ENCODE measurements at regions not wholly inside any gene's neighbourhood (a gene's known extent, or its start where the extent isn't known, plus 50 kb on each side); places are given as distances from the start of the nearest gene placed in this dataset.

DNA sequence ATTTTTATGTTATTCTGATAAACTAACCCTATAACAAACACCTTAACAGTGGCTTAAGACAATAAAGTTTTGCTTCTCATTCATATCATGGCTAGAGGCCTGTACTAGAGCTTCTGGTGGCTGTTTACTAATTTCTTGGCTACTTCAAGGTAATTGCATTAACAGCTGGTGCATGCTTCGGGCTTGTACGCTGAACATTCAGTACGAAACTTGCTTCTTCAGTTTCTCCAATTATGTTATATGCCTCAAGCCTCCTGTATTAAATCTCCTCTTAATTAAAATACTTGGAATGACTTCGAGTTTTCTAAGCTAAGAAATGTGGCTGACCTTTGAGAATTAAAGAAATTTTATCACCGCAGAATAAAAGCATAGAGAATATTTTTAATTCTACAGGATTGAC lies 138.9 kb upstream of the TRAM1L1 start:
- H3K27me3 ChIP-seq (ENCODE audit: control insufficient read depth, insufficient read depth, low read length): no peaks in the 10 kb centered on the region
- H3K27ac ChIP-seq (ENCODE audit: low read depth, low read length): no peak overlapping the region
- H3K4me3 ChIP-seq (ENCODE audit: low read depth, low read length): no peak overlapping the region
- H3K9me3 ChIP-seq (ENCODE audit: control insufficient read depth, insufficient read depth, low read length): no peaks in the 10 kb centered on the region
- H3K9ac ChIP-seq (ENCODE audit: low read depth, low read length): no peak overlapping the region
- H3K4me1 ChIP-seq (ENCODE audit: control insufficient read depth, insufficient read depth, low read length): no peaks in the 10 kb centered on the region
- no peaks in the 10 kb centered on the region for H3K36me3 ChIP-seq (ENCODE audit: control insufficient read depth, insufficient read depth, low read length)

DNA sequence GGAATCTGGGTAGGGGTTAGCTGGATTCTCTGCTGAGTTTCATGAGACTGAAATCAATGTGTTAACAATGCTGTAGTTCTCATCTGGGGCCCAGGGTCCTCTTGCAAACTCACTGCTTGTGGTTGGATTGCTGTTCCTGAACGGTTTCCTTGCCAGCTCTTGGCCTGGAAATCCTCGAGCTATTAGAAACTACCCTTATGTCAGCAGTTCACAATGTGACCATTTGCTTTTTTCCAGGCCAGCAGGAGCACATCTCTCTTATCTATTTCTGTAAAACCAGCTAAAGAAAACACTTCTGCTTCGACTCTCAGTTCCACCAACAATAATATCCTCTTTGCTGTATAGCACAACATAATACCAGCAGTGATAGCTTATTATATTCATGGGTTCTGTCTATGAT lies 140.1 kb upstream of the TRAM1L1 start:
- H3K9me3 ChIP-seq (ENCODE audit: control insufficient read depth, insufficient read depth, low read length): no peaks in the 10 kb centered on the region
- H3K4me1 ChIP-seq (ENCODE audit: control insufficient read depth, insufficient read depth, low read length): no peaks in the 10 kb centered on the region
- H3K36me3 ChIP-seq (ENCODE audit: control insufficient read depth, insufficient read depth, low read length): no peaks in the 10 kb centered on the region
- H3K27ac ChIP-seq (ENCODE audit: low read depth, low read length): no peak overlapping the region
- no peak overlapping the region for H3K4me3 ChIP-seq (ENCODE audit: low read depth, low read length)
- no peaks in the 10 kb centered on the region for H3K27me3 ChIP-seq (ENCODE audit: control insufficient read depth, insufficient read depth, low read length)
- H3K9ac ChIP-seq (ENCODE audit: low read depth, low read length): no peak overlapping the region

DNA sequence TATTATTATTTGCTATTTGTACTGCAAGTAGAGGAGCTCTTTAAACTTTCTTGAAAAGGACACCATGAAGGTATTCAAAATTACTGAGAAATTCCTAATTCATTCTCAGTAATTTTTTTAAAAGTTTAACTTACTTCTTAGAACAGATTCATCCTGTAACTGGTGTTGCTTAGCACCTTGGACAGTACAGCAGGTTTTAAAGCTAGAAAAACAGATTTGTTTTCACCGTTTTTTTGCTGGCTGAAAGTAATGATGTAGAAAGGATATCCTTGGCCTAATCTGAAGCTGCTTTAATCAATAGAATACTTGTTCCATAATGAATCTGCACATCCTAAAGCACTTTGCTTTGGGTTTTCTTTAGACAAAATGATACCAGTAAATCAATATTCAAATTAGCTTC lies 142.5 kb upstream of the TRAM1L1 start:
- Histone ChIP-seq H3K27me3 (ENCODE audit: control insufficient read depth, insufficient read depth, low read length) (no peaks in the 10 kb centered on the region), H3K4me1 (ENCODE audit: control insufficient read depth, insufficient read depth, low read length) (no peaks in the 10 kb centered on the region), H3K9me3 (ENCODE audit: control insufficient read depth, insufficient read depth, low read length) (no peaks in the 10 kb centered on the region), H3K27ac (ENCODE audit: low read depth, low read length) (no peak overlapping the region), H3K36me3 (ENCODE audit: control insufficient read depth, insufficient read depth, low read length) (no peaks in the 10 kb centered on the region), H3K9ac (ENCODE audit: low read depth, low read length) (no peak overlapping the region), H3K4me3 (ENCODE audit: low read depth, low read length) (no peak overlapping the region)

DNA sequence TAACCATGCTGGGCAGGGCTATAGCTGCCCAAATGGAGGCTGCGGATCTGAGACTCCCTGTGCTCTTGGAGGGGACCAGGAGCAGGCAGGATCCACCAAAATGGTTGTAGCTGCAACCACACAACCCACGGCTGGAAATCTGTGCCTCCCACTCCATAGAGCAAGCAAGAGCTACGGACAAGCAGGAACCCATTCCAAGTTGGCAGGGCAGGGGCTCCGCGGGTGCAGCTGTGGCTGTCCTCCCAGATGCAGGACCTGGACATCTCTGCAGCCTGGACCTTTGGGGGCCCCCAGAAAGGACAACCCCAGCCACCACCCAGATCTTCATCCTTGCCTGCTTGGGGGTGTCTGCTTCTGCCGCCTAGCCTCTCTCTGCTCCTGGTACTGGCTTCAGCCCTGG lies 154.1 kb upstream of the TRAM1L1 start:
- Histone ChIP-seq H3K4me1 (ENCODE audit: control insufficient read depth, insufficient read depth, low read length) (no peaks in the 10 kb centered on the region), H3K27ac (ENCODE audit: low read depth, low read length) (no peak overlapping the region)

DNA sequence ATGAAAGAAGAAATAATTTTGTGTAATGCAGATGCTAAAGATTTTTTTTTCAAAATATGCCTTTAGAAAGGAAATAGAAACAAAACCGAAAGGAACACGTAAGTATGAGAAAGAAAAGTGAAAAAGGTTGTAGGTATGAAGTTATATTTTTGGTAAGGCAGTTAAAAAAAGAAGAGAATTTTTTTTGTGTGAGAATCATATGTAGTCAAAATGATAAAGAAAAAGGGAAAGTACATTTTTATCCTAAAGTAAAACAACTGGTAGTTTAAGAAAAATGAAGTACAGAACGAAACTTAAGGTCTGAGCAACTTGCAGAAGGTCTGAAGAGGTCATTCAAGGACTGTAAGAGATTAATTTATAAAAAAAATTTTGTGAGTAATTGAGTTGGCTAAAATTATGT lies 164.0 kb upstream of the TRAM1L1 start:
- Histone ChIP-seq H3K27me3 (ENCODE audit: control insufficient read depth, insufficient read depth, low read length) (no peaks in the 10 kb centered on the region), H3K4me3 (ENCODE audit: low read depth, low read length) (no peak overlapping the region), H3K27ac (ENCODE audit: low read depth, low read length) (no peak overlapping the region), H3K4me1 (ENCODE audit: control insufficient read depth, insufficient read depth, low read length) (no peaks in the 10 kb centered on the region), H3K9me3 (ENCODE audit: control insufficient read depth, insufficient read depth, low read length) (peaks cover 2% of the 10 kb centered on the region; the same call in 1 of the 2 replicates), H3K36me3 (ENCODE audit: control insufficient read depth, insufficient read depth, low read length) (no peaks in the 10 kb centered on the region), H3K9ac (ENCODE audit: low read depth, low read length) (no peak overlapping the region)

More for the DNA sequence above, 154.1 kb upstream of the TRAM1L1 start:
- Histone ChIP-seq H3K27me3 (ENCODE audit: control insufficient read depth, insufficient read depth, low read length) (no peaks in the 10 kb centered on the region), H3K36me3 (ENCODE audit: control insufficient read depth, insufficient read depth, low read length) (no peaks in the 10 kb centered on the region), H3K4me3 (ENCODE audit: low read depth, low read length) (no peak overlapping the region), H3K9me3 (ENCODE audit: control insufficient read depth, insufficient read depth, low read length) (peaks cover 7% of the 10 kb centered on the region), H3K9ac (ENCODE audit: low read depth, low read length) (no peak overlapping the region)

DNA sequence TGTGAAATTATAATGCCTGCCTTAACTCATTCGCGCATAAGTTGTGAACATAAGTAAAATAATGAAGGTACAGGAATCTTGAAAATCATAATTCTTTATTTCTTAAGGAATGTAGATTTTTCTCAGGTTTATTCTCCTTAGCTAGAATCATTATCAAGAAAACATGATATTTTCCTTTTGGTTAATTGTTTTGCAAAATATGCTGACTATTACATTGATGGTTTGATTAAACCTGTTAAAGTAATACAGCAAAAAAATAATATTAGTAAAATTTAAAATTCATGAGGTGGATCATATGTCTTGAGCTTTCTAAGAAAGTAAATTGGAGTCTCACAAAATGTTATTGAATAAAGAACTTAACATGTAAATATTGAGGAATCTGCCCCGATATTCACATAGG lies 178.7 kb upstream of the TRAM1L1 start:
- Histone ChIP-seq H3K9me3 (ENCODE audit: control insufficient read depth, insufficient read depth, low read length) (no peaks in the 10 kb centered on the region), H3K36me3 (ENCODE audit: control insufficient read depth, insufficient read depth, low read length) (no peaks in the 10 kb centered on the region), H3K4me3 (ENCODE audit: low read depth, low read length) (no peak overlapping the region), H3K27me3 (ENCODE audit: control insufficient read depth, insufficient read depth, low read length) (no peaks in the 10 kb centered on the region), H3K4me1 (ENCODE audit: control insufficient read depth, insufficient read depth, low read length) (peaks cover 4% of the 10 kb centered on the region; the same call in 1 of the 2 replicates), H3K9ac (ENCODE audit: low read depth, low read length) (no peak overlapping the region), H3K27ac (ENCODE audit: low read depth, low read length) (no peak overlapping the region)

DNA sequence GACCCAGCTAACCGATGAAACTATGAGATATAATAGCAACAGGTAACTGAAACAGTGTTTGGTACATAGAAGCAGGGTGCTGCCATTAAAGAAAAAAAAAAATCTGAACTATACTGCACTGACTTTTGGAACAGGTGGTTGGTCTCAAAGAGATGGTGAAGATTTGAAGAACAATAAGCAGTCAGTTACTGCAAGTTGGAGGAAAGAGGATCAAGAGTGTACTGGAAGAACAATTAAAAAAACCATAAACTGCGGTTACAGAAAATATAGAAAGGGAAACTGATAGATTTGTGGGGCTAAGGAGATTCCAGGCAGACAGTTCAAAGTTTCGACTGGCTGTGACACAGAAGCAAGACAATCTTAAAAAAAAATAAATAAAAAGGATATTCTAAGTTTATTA lies 181.9 kb upstream of the TRAM1L1 start:
- H3K9me3 ChIP-seq (ENCODE audit: control insufficient read depth, insufficient read depth, low read length): no peaks in the 10 kb centered on the region
- H3K27ac ChIP-seq (ENCODE audit: low read depth, low read length): no peak overlapping the region
- no peak overlapping the region for H3K4me3 ChIP-seq (ENCODE audit: low read depth, low read length)
- H3K4me1 ChIP-seq (ENCODE audit: control insufficient read depth, insufficient read depth, low read length): no peaks in the 10 kb centered on the region
- no peak overlapping the region for H3K9ac ChIP-seq (ENCODE audit: low read depth, low read length)
- H3K36me3 ChIP-seq (ENCODE audit: control insufficient read depth, insufficient read depth, low read length): no peaks in the 10 kb centered on the region
- H3K27me3 ChIP-seq (ENCODE audit: control insufficient read depth, insufficient read depth, low read length): no peaks in the 10 kb centered on the region

DNA sequence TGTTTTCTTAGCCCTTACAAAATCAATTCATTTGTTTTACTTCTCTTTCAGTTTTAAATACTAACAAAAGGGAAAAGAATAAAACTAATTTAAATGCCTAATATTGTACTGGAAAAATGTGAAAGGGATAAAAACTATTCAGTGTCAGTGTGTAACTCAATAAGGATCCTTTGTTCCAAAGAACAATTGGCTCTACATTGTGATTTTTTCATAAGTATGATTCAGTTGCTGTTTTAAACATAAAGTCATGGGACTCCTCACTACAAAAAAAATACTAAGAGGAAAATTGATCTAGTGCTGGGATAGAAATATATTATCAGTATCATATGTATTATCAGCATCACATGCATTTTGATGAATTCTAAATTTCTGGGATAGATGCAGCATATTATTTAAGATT lies 199.4 kb upstream of the TRAM1L1 start:
- H3K27ac ChIP-seq (ENCODE audit: low read depth, low read length): no peak overlapping the region
- H3K9ac ChIP-seq (ENCODE audit: low read depth, low read length): no peak overlapping the region
- H3K4me3 ChIP-seq (ENCODE audit: low read depth, low read length): no peak overlapping the region
- no peaks in the 10 kb centered on the region for H3K9me3 ChIP-seq (ENCODE audit: control insufficient read depth, insufficient read depth, low read length)
- H3K27me3 ChIP-seq (ENCODE audit: control insufficient read depth, insufficient read depth, low read length): no peaks in the 10 kb centered on the region
- no peaks in the 10 kb centered on the region for H3K36me3 ChIP-seq (ENCODE audit: control insufficient read depth, insufficient read depth, low read length)
- H3K4me1 ChIP-seq (ENCODE audit: control insufficient read depth, insufficient read depth, low read length): no peaks in the 10 kb centered on the region

DNA sequence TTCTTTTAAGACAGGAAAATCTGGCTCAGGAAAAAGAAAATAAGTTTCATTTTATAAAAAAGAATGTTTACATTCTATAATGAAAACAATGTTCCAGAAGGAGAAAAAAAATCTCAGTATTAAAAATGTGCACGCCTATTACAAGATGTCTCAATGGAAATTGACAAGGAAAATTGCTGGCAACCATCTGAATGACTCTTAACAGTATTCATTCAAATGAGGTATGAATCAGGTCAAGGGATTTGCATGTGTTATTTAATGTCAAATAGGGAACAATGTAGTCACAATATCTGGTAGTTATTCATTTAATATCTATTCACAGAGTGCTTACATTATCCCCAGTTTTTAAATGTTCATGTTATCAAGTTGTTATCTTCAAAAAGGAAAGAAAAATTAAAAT lies 208.4 kb upstream of the TRAM1L1 start:
- H3K4me3 ChIP-seq (ENCODE audit: low read depth, low read length): no peak overlapping the region
- H3K4me1 ChIP-seq (ENCODE audit: control insufficient read depth, insufficient read depth, low read length): no peaks in the 10 kb centered on the region
- H3K27ac ChIP-seq (ENCODE audit: low read depth, low read length): no peak overlapping the region
- H3K9ac ChIP-seq (ENCODE audit: low read depth, low read length): no peak overlapping the region
- no peaks in the 10 kb centered on the region for H3K9me3 ChIP-seq (ENCODE audit: control insufficient read depth, insufficient read depth, low read length)
- H3K36me3 ChIP-seq (ENCODE audit: control insufficient read depth, insufficient read depth, low read length): no peaks in the 10 kb centered on the region
- H3K27me3 ChIP-seq (ENCODE audit: control insufficient read depth, insufficient read depth, low read length): no peaks in the 10 kb centered on the region

DNA sequence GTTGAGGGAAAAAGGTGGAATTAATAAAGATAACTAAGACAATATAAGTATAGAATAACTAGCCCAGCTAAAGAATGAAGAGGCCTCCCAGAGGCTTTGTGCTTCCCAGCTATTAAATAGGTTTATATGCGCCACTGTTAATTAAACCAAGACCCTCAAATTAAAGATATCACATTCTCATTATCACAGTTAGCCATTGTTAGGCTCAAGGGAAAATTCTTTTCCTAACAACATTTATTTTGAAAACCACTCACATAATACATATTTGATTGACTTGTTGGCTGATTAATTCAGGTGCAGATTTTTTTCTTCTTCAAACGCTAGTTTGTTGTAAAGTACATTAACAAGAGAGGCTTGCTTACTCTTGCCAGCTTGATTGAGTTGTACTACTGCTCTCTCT lies 216.8 kb upstream of the TRAM1L1 start:
- Histone ChIP-seq H3K9ac (ENCODE audit: low read depth, low read length) (no peak overlapping the region), H3K4me3 (ENCODE audit: low read depth, low read length) (no peak overlapping the region), H3K9me3 (ENCODE audit: control insufficient read depth, insufficient read depth, low read length) (no peaks in the 10 kb centered on the region), H3K36me3 (ENCODE audit: control insufficient read depth, insufficient read depth, low read length) (no peaks in the 10 kb centered on the region), H3K27me3 (ENCODE audit: control insufficient read depth, insufficient read depth, low read length) (no peaks in the 10 kb centered on the region), H3K4me1 (ENCODE audit: control insufficient read depth, insufficient read depth, low read length) (no peaks in the 10 kb centered on the region), H3K27ac (ENCODE audit: low read depth, low read length) (no peak overlapping the region)

DNA sequence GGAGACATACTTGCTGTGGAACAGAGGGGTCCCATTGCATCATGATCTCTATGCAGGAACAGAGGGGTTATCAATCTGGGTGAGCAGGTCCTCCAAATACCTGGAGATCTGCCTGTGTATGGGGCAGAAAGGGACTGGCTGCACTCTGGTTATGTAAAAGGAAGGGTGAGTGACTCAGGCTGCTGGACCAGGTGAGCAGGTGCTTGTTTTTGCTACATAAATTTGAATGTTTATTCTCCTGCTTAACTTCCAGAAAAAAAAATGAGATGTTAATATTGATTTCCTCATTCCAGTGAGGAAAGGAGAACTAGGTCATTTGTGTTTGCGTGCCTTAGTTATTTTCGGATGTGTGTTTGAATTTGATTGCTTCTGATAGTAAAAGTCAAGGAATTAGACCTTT lies 225.8 kb upstream of the TRAM1L1 start:
- no peaks in the 10 kb centered on the region for H3K4me1 ChIP-seq (ENCODE audit: control insufficient read depth, insufficient read depth, low read length)
- no peak overlapping the region for H3K4me3 ChIP-seq (ENCODE audit: low read depth, low read length)
- H3K9me3 ChIP-seq (ENCODE audit: control insufficient read depth, insufficient read depth, low read length): no peaks in the 10 kb centered on the region
- H3K36me3 ChIP-seq (ENCODE audit: control insufficient read depth, insufficient read depth, low read length): no peaks in the 10 kb centered on the region
- no peak overlapping the region for H3K27ac ChIP-seq (ENCODE audit: low read depth, low read length)
- no peaks in the 10 kb centered on the region for H3K27me3 ChIP-seq (ENCODE audit: control insufficient read depth, insufficient read depth, low read length)
- no peak overlapping the region for H3K9ac ChIP-seq (ENCODE audit: low read depth, low read length)

DNA sequence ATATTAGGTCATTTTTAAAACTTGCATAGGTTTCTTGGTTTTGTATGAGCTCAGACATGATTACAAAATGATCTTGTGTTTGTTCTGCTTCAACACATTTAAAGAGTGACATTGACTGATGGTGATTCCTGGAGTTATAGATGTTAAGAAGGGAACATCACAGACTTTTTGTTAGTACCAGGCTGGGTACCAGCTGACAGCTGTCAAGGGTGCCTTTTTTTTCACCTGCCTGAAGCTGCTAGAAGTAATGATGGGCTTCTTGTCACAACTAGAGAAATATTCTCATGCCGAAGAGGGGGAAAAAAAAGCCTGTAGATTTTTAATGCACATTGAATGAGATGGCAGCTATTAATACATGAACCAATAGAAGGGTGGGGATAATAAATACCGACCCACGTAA lies 226.6 kb upstream of the TRAM1L1 start:
- Histone ChIP-seq H3K36me3 (ENCODE audit: control insufficient read depth, insufficient read depth, low read length) (no peaks in the 10 kb centered on the region), H3K9ac (ENCODE audit: low read depth, low read length) (no peak overlapping the region), H3K4me1 (ENCODE audit: control insufficient read depth, insufficient read depth, low read length) (no peaks in the 10 kb centered on the region), H3K27ac (ENCODE audit: low read depth, low read length) (no peak overlapping the region), H3K4me3 (ENCODE audit: low read depth, low read length) (no peak overlapping the region), H3K27me3 (ENCODE audit: control insufficient read depth, insufficient read depth, low read length) (no peaks in the 10 kb centered on the region), H3K9me3 (ENCODE audit: control insufficient read depth, insufficient read depth, low read length) (no peaks in the 10 kb centered on the region)

Measured in HUES48 (cell line).